Thyroid gland (tissue), 4 donors: ENCODE measurements at regions not wholly inside any gene's neighbourhood (a gene's known extent, or its start where the extent isn't known, plus 50 kb on each side); places are given as distances from the start of the nearest gene placed in this dataset.

Source experiments
- CTCF ChIP-seq, 6 experiments: fragments of 200-600 bp in 3 of 6; fragments of 450-650 bp in 3 of 6; sonication (generic) in 3 of 6; IDR thresholded peaks; one replicate each; pipeline ENCODE4 v1.5.1; 2016 to 2019; ENCODE audit warnings: antibody characterized with exemption in 6 of 6, mild to moderate bottlenecking in 2 of 6, inconsistent platforms in 1 of 6, moderate library complexity in 1 of 6
- POLR2A ChIP-seq, 2 donors: fragments of 450-650 bp; IDR thresholded peaks; one replicate each; pipeline ENCODE4 v1.6.1; 2017; ENCODE audit warnings: antibody characterized with exemption in 2 of 2, mild to moderate bottlenecking in 2 of 2, moderate library complexity in 1 of 2

DNA sequence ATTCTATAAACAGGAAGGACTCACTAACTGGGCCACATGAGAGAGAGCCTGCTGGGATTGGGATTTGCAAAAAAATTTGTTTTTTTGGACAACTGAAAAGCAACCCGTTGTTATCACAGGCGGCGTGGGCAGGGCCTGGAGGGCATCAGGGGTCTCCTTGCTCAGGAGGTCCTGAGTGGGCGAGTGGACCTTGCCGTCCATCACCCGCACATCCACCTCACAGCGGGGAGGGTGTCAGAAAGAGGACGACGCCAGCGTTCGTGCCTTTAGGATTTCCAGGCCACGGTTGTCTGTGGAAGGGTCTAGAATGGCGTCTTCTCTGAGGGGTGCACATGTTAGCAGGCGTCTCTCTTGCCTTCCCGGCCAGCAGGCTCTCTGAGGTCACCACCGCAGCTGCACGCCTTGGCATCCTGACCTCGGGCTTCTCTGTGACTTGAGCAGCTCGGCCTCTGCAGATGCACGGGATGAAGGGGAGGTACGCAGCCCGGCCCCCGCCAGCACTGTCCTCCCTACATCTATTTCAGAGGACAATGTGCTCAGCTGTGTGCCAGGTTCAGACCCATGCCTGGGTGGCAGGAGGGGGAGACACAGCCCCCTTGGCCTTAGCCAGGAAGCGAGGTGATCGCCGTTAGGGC lies 749.5 kb downstream of the BRD1 start:
- TF ChIP-seq POLR2A (IDR thresholded peaks at IDR 0.05), result no peak
- no peak for TF ChIP-seq CTCF (IDR thresholded peaks at IDR 0.05)
